ENCODE measurements at regions not wholly inside any gene's neighbourhood (a gene's known extent, or its start where the extent isn't known, plus 50 kb on each side); places are given as distances from the start of the nearest gene placed in this dataset.
A peak's percentile ranks its signal among the peaks of the same experiment; 100 is the strongest.

- ATAC-seq (ENCODE audit: low FRiP score) (no peak), DNase-seq (ENCODE audit: low spot score) (no peak)
- no peak for TF ChIP-seq CTCF (IDR thresholded peaks at IDR 0.05)
These were observed 92.8 kb upstream of the UNC5C start for GRCh38 chr4:95641571-95641970.

GRCh38 chr4:95640311-95640710 lies 91.5 kb upstream of the UNC5C start:
- no peak for TF ChIP-seq CTCF (IDR thresholded peaks at IDR 0.05)
- no peak for ATAC-seq (ENCODE audit: low FRiP score)
- DNase-seq (ENCODE audit: low spot score): no peak

- peak; percentile 28 for ATAC-seq (ENCODE audit: low FRiP score)
- no peak for DNase-seq (ENCODE audit: low spot score)
- TF ChIP-seq CTCF (IDR thresholded peaks at IDR 0.05): no peak
These were observed 90.2 kb upstream of the UNC5C start for GRCh38 chr4:95638920-95639501.

GRCh38 chr4:95637043-95637600 lies 88.3 kb upstream of the UNC5C start:
- TF ChIP-seq CTCF (IDR thresholded peaks at IDR 0.05): no peak
- no peak for ATAC-seq (ENCODE audit: low FRiP score)
- no peak for DNase-seq (ENCODE audit: low spot score)

GRCh38 chr4:95636061-95636460 lies 87.3 kb upstream of the UNC5C start:
- ATAC-seq (ENCODE audit: low FRiP score): no peak
- no peak for DNase-seq (ENCODE audit: low spot score)
- TF ChIP-seq CTCF (IDR thresholded peaks at IDR 0.05): no peak

GRCh38 chr4:95627709-95628108 lies 78.9 kb upstream of the UNC5C start:
- DNase-seq (ENCODE audit: low spot score): no peak
- TF ChIP-seq CTCF (IDR thresholded peaks at IDR 0.05): no peak
- no peak for ATAC-seq (ENCODE audit: low FRiP score)

- TF ChIP-seq CTCF (IDR thresholded peaks at IDR 0.05): no peak
- DNase-seq (ENCODE audit: low spot score) (no peak), ATAC-seq (ENCODE audit: low FRiP score) (no peak)
These were observed 78.3 kb upstream of the UNC5C start for GRCh38 chr4:95627024-95627605.

Data from omental fat pad (tissue), 3 donors.